WI38 (cell line): ENCODE measurements at regions not wholly inside any gene's neighbourhood (a gene's known extent, or its start where the extent isn't known, plus 50 kb on each side); places are given as distances from the start of the nearest gene placed in this dataset.

Experiments
- H3K4me3 ChIP-seq: 2 replicates; pipeline ENCODE4 v1.5.1; 2011; ENCODE audit warnings: low read depth, mild to moderate bottlenecking, control low read depth, low read length
- TF ChIP-seq, protein P1 (sequence below): IDR thresholded peaks from 2 replicates; pipeline ENCODE4 v1.5.1; 2012; ENCODE audit warnings: low read depth, mild to moderate bottlenecking, control low read depth, low read length

DNA sequence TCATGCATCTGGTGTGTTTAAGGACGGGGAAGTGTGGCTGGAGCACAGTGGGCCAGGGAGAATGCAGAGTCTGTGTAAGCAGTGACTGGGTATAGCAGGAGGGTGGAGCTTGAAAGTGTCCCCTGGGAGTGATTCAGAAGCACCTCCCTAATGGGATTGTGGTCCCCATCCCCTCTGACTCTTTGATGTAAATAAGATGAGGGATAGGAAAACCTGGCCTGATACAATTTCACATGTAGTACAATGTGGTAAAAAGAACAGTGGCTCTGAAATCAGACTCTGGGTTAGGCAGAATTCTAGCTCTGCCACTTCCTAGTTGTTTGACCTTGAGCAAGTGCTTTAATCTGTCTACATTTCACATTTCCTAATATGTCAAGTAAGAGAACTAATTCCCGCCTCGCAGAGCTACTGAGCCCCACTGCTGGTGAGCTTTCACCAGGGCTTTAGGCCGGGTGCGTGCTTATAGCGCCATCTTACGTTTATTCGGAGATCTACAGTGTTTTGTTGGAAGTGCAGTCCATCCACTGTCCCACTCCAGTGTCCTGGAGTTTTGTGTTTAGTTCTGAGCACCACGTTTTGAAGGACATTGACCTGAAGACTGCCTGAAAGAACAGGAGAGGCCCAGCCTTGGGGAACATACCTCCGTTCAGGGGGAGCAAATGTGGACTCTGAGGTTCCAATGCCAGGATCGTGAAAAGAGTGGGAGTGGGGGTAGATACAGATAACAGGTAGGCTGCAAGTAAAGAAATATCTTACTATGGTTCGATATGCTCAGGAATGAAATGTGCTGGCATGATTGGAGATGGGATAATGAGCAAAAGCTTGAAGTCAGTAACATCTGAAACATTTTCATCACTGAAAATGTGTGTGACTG is 51.2 kb upstream of the TESK1 start:
- H3K4me3 ChIP-seq = no peak overlapping the region
- TF ChIP-seq, protein P1, sequence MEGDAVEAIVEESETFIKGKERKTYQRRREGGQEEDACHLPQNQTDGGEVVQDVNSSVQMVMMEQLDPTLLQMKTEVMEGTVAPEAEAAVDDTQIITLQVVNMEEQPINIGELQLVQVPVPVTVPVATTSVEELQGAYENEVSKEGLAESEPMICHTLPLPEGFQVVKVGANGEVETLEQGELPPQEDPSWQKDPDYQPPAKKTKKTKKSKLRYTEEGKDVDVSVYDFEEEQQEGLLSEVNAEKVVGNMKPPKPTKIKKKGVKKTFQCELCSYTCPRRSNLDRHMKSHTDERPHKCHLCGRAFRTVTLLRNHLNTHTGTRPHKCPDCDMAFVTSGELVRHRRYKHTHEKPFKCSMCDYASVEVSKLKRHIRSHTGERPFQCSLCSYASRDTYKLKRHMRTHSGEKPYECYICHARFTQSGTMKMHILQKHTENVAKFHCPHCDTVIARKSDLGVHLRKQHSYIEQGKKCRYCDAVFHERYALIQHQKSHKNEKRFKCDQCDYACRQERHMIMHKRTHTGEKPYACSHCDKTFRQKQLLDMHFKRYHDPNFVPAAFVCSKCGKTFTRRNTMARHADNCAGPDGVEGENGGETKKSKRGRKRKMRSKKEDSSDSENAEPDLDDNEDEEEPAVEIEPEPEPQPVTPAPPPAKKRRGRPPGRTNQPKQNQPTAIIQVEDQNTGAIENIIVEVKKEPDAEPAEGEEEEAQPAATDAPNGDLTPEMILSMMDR = peak; percentile 79

DNA sequence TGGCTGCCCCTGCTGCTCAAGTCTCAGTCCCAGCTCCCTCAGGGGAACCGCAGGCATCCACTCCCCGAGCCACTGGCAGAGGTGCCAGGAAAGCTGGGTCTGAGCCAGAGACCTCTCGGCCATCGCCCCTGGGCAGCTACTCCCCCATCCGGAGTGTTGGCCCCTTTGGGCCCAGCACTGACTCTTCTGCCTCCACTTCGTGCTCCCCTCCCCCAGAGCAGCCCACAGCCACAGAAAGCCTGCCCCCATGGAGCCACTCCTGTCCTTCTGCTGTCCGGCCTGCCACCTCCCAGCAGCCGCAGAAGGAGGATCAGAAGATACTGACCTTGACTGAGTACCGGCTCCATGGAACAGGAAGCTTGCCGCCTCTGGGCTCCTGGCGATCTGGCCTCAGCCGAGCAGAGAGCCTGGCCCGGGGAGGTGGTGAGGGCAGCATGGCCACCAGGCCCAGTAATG is 49.8 kb upstream of the TESK1 start:
- TF ChIP-seq, protein P1 = no peak
- H3K4me3 ChIP-seq = no peak overlapping the region
